Heart left ventricle (tissue), 13 donors: ENCODE measurements at regions not wholly inside any gene's neighbourhood (a gene's known extent, or its start where the extent isn't known, plus 50 kb on each side); places are given as distances from the start of the nearest gene placed in this dataset.

ENCODE experiments used
- POLR2A ChIP-seq, 2 donors: fragments of 450-650 bp; IDR thresholded peaks; one replicate each; pipeline ENCODE4 v1.6.1; 2017; ENCODE audit warnings: antibody characterized with exemption in 2 of 2, mild to moderate bottlenecking in 2 of 2, moderate library complexity in 2 of 2
- TF ChIP-seq, protein P1 (sequence below), 12 donors: fragments of 200-600 bp; sonication (generic) in 4 of 12; IDR thresholded peaks; one replicate each; pipeline versions ENCODE4 v1.5.0 to v1.8.0; 2018 to 2022; ENCODE audit warnings: antibody characterized with exemption in 12 of 12, mild to moderate bottlenecking in 5 of 12
- donor health status: ischemic (EF 13 %, LVEDD 7.1; RV severe dilation, severe dysfunction).
- donor health status: DM: no; HTN: yes; CAD: no.
- donor health status: DM: no; HTN: no; CAD: no.
- donor health status: ischemic (EF 25% LVEDD 6.9; RV normal size, moderate dysfunction).
- donor health status: ischemic (EF 25% LVEDD 5.7; RV mildly dilated, moderate dysfunction).
- donor health status: ischemic (EF 35%, LVEDD 5.7; RV mildly dilated, moderate dysfunction).
- donor health status: nonischemic (EF 11% LVEDD 7.7; RV severe dilation, severe dysfunction).
- donor health status: DM: yes; HTN: yes; CAD: no.
- donor health status: PGD.
- donor health status: ischemic (EF 29% LVEDD 5.4; RV normal size, mild dysfunction).
- donor health status: nonischemic (EF 23%, LVEDD 6.1; RV moderate dilation, normal function).

DNA sequence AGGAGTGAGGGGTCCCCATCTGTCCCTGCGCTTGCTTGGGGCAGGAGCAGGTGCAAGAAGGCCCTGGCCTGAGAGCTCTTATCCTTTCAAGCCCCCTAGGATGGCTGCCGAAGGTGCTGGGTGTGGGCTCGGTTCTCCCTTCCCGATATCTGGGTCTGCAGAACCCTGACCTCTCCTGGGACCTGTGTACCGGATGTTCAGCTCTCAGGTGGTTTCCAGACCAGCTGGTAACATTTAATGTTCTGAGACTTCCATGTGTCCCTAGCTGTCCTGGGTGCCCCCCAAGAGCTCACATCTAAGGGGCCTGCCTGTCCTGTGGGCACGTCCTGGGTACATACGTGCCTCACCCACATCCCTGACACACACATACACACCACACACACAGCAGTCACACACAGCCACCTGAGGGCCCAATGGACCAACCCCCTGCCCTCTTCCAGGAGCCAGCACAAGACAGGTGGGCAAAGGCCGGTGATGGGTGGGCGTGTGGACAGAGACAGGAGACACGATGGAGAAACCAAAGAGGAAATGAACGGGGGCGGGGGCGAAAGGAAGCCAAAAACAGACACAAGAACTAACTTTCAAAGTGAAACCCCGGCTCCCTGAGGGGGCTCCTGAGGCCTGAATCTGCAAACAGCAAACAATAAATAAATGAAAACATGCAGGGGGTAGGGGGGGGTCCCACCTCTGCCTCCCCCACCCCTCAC, 124.3 kb downstream of the PTPRS start:
- TF ChIP-seq, protein P1, sequence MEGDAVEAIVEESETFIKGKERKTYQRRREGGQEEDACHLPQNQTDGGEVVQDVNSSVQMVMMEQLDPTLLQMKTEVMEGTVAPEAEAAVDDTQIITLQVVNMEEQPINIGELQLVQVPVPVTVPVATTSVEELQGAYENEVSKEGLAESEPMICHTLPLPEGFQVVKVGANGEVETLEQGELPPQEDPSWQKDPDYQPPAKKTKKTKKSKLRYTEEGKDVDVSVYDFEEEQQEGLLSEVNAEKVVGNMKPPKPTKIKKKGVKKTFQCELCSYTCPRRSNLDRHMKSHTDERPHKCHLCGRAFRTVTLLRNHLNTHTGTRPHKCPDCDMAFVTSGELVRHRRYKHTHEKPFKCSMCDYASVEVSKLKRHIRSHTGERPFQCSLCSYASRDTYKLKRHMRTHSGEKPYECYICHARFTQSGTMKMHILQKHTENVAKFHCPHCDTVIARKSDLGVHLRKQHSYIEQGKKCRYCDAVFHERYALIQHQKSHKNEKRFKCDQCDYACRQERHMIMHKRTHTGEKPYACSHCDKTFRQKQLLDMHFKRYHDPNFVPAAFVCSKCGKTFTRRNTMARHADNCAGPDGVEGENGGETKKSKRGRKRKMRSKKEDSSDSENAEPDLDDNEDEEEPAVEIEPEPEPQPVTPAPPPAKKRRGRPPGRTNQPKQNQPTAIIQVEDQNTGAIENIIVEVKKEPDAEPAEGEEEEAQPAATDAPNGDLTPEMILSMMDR (IDR thresholded peaks at IDR 0.05) = no peak
- no peak for TF ChIP-seq POLR2A (IDR thresholded peaks at IDR 0.05)
